Cardiac fibroblast (primary cell): ENCODE measurements at regions not wholly inside any gene's neighbourhood (a gene's known extent, or its start where the extent isn't known, plus 50 kb on each side); places are given as distances from the start of the nearest gene placed in this dataset.

Experiments
- DNase-seq, 2 donors: peaks; one replicate each; pipeline versions ENCODE4 v3.0.0 to v3.0.0-alpha.2; 2010; ENCODE audit warnings: low read depth in 2 of 2
- H3K4me3 ChIP-seq, 2 donors: replicated peaks in 1 of 2; 1 replicate in 1 of 2; 2 replicates in 1 of 2; pipeline ENCODE4 v1.5.1; 2011; ENCODE audit warnings: low read depth in 2 of 2, low read length in 2 of 2, mild to moderate bottlenecking in 2 of 2, moderate library complexity in 1 of 2
- TF ChIP-seq, protein P1 (sequence below): IDR thresholded peaks from one replicate; pipeline ENCODE4 v1.5.1; 2011; ENCODE audit warnings: low read depth, mild to moderate bottlenecking, low read length, inconsistent platforms

DNA sequence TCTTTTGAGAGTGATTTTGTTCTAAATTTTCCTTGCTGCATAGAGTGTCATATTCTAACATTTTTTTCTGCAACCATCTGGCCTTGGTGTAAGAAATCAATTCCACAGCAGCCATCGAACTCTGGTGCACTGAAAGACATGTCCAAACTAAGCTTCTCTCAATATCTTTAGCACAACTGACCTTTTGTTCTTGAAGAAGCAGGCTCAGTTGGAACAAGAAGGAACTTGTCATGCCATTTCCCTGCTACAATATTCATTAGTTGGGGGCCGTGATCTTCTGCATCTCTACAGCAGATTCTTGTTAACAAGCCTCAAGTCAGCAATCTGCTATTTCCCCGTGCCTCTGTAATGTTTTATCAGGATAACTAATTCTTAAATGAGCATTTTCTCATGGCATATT is 1305.6 kb downstream of the CDH11 start:
- TF ChIP-seq, protein P1, sequence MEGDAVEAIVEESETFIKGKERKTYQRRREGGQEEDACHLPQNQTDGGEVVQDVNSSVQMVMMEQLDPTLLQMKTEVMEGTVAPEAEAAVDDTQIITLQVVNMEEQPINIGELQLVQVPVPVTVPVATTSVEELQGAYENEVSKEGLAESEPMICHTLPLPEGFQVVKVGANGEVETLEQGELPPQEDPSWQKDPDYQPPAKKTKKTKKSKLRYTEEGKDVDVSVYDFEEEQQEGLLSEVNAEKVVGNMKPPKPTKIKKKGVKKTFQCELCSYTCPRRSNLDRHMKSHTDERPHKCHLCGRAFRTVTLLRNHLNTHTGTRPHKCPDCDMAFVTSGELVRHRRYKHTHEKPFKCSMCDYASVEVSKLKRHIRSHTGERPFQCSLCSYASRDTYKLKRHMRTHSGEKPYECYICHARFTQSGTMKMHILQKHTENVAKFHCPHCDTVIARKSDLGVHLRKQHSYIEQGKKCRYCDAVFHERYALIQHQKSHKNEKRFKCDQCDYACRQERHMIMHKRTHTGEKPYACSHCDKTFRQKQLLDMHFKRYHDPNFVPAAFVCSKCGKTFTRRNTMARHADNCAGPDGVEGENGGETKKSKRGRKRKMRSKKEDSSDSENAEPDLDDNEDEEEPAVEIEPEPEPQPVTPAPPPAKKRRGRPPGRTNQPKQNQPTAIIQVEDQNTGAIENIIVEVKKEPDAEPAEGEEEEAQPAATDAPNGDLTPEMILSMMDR: no peak
- H3K4me3 ChIP-seq: no peak overlapping the region
- DNase-seq: no peak

DNA sequence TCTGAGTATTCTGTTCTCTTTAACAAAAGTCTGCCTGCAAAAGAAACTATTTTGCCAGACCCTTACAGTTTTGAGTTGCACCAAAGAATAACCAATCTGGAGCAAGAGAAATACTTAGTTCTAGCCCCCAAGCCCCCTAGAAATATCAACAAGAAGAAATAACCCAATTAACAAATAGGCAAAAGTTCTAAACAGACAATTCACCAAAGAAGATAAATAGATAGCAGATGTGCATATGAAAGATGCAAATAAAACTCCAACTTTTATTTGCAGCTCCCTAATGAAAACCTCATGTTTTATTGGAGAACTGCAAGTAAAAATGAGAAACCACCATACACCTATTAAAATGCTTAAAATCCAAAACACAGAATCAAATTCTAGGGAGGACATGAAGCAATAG is 1308.0 kb downstream of the CDH11 start:
- TF ChIP-seq, protein P1: no peak
- H3K4me3 ChIP-seq: no peak overlapping the region
- no peak for DNase-seq

DNA sequence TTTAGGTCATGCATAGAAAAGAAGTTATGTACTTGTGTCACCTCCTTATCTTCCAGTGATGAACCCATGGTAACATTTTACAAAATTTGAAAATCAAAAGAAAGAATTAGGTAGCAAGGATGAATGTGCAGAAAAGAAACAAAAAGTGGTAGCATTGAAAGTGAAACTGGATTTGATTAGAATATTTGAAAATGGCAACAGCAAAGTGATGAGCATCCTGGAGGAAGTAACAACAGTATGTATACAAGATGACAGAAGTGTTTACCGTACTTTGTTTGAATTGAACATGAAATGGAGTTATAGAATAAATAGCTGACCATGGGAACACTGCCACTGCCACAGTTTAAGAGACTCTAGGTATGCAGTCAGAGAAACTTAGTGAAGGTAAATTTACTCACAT is 1313.1 kb downstream of the CDH11 start:
- TF ChIP-seq, protein P1: no peak
- no peak overlapping the region for H3K4me3 ChIP-seq
- DNase-seq: no peak

DNA sequence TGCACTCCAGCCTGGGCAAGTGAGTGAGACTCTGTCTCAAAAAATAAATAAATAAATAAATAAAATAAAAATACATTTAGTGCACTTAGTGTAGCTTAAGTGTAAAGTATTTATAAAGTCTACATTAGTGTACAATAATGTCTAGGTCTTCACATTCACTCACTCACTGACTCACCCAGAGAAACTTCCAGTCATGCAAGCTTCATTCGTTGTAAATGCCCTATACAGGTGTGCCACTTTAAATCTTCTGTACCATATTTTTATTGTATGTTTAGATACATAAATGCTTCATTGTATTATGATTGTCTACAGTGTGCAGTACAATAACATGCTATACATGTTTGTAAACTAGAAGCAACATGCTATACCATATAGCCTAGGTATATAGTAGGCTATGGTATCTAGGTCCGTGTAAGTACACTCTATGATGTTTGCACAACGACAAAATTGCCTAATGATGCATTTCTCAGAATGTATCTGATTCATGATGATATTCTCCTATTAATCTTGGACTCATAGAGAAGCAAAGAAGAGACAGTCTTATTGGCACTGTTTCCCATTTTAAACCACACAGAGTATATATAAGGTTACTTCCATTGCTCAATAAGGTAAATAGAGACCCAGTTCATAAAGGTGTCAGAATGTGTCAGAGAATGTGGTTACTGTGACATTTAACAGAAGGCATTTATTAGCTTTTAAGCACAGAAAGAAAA is 1314.9 kb downstream of the CDH11 start:
- H3K4me3 ChIP-seq: no peak overlapping the region
- DNase-seq: no peak
- TF ChIP-seq, protein P1: no peak

DNA sequence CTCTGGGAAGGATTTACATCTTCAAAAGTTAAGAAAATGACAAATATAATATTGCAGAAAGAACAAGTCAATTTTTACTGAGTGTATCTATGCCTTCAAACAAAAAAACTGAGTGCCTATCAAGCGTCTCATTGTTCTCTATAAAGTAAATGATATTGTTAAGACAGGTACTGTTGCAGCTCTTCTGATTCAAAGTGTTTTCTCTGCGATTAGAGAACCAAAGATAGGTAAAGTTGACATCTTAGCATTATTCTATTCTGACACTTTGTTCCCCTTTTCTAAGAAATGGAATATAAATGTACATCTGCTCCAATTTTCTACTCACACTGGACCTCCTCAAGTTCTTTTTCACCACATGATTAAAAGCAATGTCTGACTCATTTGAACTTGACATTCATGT is 1317.7 kb downstream of the CDH11 start:
- TF ChIP-seq, protein P1: no peak
- no peak for DNase-seq
- H3K4me3 ChIP-seq: no peak overlapping the region

DNA sequence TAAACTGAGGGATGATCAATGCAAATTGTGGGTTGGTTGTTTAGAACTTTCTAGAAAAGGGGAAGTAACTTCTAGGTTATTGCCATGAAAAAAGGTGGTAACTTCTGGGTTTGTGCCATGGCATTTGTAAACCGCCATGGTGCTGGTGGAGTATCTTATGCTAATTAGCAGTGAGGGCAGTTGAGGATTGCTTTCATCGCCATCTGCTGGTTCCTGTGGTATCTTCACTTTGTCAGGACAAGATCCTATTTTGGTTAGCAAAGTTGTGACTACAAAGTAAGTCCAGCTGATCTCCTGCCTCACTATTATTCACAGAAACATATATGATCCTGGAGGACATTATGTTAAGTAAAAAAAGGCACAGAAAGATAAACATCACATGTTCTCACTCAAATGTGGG is 1332.3 kb downstream of the CDH11 start:
- no peak overlapping the region for H3K4me3 ChIP-seq
- TF ChIP-seq, protein P1: peak; percentile 16
- peak; percentile 19 to 29 for DNase-seq

DNA sequence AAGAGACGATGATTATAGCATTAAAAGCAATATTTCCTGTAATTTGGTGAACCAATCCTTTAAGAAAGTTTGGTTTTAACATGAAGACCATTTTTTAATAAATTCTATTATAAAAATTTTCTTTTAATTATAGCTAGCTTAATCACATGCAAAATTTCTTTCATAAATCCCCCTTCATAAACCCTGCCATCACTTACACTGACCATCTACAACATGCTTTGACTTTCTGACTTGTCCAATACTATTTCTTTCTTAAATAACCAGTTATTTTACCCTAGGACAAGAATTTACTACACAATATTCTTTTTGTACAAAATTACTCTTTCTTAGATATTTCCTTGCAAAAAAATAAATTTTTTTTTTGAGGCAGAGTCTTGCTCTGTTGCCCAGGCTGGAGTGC is 1334.8 kb downstream of the CDH11 start:
- peak in 1 of 2 donors; percentile 2 for DNase-seq
- TF ChIP-seq, protein P1: no peak
- no peak overlapping the region for H3K4me3 ChIP-seq
